Neural cell (in vitro differentiated cells): ENCODE measurements at regions not wholly inside any gene's neighbourhood (a gene's known extent, or its start where the extent isn't known, plus 50 kb on each side); places are given as distances from the start of the nearest gene placed in this dataset.

Source experiments
- CTCF ChIP-seq: fragments of 450-650 bp; IDR thresholded peaks from 2 replicates; pipeline ENCODE4 v1.5.1; 2014; ENCODE audit warnings: antibody characterized with exemption, mild to moderate bottlenecking, moderate library complexity; ENCODE audit not compliant: poor library complexity, severe bottlenecking
- EZH2 ChIP-seq: fragments of 200-600, 300-800 bp; shearing (Covaris generic), sonication (generic); IDR thresholded peaks from 2 replicates; pipeline ENCODE4 v1.6.1; 2014; ENCODE audit warnings: antibody characterized with exemption, low read length, borderline replicate concordance, mild to moderate bottlenecking; ENCODE audit not compliant: insufficient read depth, poor library complexity, severe bottlenecking

GRCh38 chr18:37671530-37671929, 105.9 kb upstream of the CELF4 start:
- no peak for TF ChIP-seq CTCF
- no peak for TF ChIP-seq EZH2
